ENCODE measurements at regions not wholly inside any gene's neighbourhood (a gene's known extent, or its start where the extent isn't known, plus 50 kb on each side); places are given as distances from the start of the nearest gene placed in this dataset.

DNA sequence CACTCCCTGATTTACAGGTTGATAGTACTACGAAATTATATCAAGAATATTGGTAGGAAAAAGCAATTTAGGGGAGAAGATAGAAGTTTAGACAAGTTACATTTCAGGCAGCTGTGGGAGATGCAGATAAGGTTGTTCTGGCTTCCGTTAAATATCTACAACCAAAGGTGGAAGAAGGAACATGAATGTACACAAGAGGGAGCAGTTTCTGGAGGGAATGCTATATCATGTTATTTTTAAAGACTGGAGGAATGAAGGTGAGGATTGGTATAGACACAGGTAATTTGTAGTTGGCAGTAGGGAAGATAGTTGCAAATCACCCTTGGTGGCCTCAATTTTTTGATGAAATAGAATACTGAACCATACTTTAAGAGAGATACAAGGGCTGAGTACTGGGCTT is 187.3 kb upstream of the NMUR2 start:
- H4K20me1 ChIP-seq (ENCODE audit: insufficient read depth, low read length) = no peaks in the 10 kb centered on the region
- H3K36me3 ChIP-seq (replicated peaks in 1 of 2; ENCODE audit: control insufficient read depth in 1 of 2, insufficient read depth in 2 of 2, low read length in 2 of 2) = no peaks in the 10 kb centered on the region
- no peak overlapping the region for H3K9ac ChIP-seq (ENCODE audit: insufficient read depth, low read depth, low read length)
- H3K4me1 ChIP-seq (ENCODE audit: insufficient read depth, low read length) = no peaks in the 10 kb centered on the region
- in situ Hi-C loops (cut with HindIII; ENCODE audit: extremely low pct_ligation_motif_present, low pct_unique_long_range_greater_than_20kb) (no loop called here), intact Hi-C loops (cut with micrococcal nuclease; ENCODE audit: unreplicated experiment) (no loop called here)
- H3K79me2 ChIP-seq (ENCODE audit: insufficient read depth, low read length) = no peaks in the 10 kb centered on the region
- FAIRE-seq (no peak), DNase-seq (ENCODE audit: low spot score) (no peak), ATAC-seq (no peak)
- H3K4me3 ChIP-seq (replicated peaks in 1 of 3; ENCODE audit: insufficient read depth in 1 of 3, low read depth in 2 of 3, low read length in 3 of 3) = no peak overlapping the region
- WGBS (ENCODE audit: low lambda C conversion rate) = 4% methylated on average over 2 of the region's 2 CpGs
- H2AFZ ChIP-seq (ENCODE audit: low read length) = no peak overlapping the region
- H3K27ac ChIP-seq (ENCODE audit: extremely low read length, insufficient read depth, low read length) = no peak overlapping the region
- POLR2A ChIA-PET = no interaction called here
- CTCF ChIA-PET (ENCODE audit: low intra/inter-chr PET ratio, low total read pairs) = no interaction called here
- H3K4me2 ChIP-seq (ENCODE audit: low read depth, low read length) = no peak overlapping the region
- no peaks in the 10 kb centered on the region for H3K27me3 ChIP-seq (ENCODE audit: control insufficient read depth in 1 of 2, insufficient read depth in 2 of 2, low read length in 2 of 2)
- peaks cover 15% of the 10 kb centered on the region for H3K9me3 ChIP-seq (ENCODE audit: low read length)
- TF ChIP-seq ZFYVE20 (CRISPR knock-in tag; IDR thresholded peaks at IDR 0.05; ENCODE audit: borderline replicate concordance, low read depth) = no peak
- TF ChIP-seq ZNF770 (CRISPR knock-in tag; IDR thresholded peaks at IDR 0.05) = no peak
- no peak for TF ChIP-seq HDAC2 (CRISPR knock-in tag; IDR thresholded peaks at IDR 0.05)
- TF ChIP-seq, protein P1, sequence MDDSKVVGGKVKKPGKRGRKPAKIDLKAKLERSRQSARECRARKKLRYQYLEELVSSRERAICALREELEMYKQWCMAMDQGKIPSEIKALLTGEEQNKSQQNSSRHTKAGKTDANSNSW (CRISPR knock-in tag; IDR thresholded peaks at IDR 0.05; ENCODE audit: borderline replicate concordance) = no peak
- no peak for TF ChIP-seq ZNF557 (CRISPR knock-in tag; IDR thresholded peaks at IDR 0.05)
- no peak for TF ChIP-seq ZBTB42 (CRISPR knock-in tag; IDR thresholded peaks at IDR 0.05)
- TF ChIP-seq KLF16 (CRISPR knock-in tag; IDR thresholded peaks at IDR 0.05) = no peak
- TF ChIP-seq, protein P2, sequence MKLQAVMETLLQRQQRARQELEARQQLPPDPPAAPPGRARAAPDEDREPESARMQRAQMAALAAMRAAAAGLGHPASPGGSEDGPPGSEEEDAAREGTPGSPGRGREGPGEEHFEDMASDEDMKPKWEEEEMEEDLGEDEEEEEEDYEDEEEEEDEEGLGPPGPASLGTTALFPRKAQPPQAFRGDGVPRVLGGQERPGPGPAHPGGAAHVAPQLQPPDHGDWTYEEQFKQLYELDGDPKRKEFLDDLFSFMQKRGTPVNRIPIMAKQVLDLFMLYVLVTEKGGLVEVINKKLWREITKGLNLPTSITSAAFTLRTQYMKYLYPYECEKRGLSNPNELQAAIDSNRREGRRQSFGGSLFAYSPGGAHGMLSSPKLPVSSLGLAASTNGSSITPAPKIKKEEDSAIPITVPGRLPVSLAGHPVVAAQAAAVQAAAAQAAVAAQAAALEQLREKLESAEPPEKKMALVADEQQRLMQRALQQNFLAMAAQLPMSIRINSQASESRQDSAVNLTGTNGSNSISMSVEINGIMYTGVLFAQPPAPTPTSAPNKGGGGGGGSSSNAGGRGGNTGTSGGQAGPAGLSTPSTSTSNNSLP (IDR thresholded peaks at IDR 0.05; ENCODE audit: low read depth, low read length) = no peak
- no peak for TF ChIP-seq ZNF788 (CRISPR knock-in tag; IDR thresholded peaks at IDR 0.05; ENCODE audit: borderline replicate concordance)
- no peak for TF ChIP-seq ELF3 (CRISPR knock-in tag; IDR thresholded peaks at IDR 0.05)
- no peak for TF ChIP-seq ISL2 (CRISPR knock-in tag; IDR thresholded peaks at IDR 0.05)
- TF ChIP-seq TBP (CRISPR knock-in tag; IDR thresholded peaks at IDR 0.05) = no peak
- no peak for TF ChIP-seq ATF3 (CRISPR knock-in tag; IDR thresholded peaks at IDR 0.05)
- no peak for TF ChIP-seq YY1 (IDR thresholded peaks at IDR 0.05; ENCODE audit: insufficient read depth, insufficient replicate concordance, low read depth, low read length)
- TF ChIP-seq PPARG (CRISPR knock-in tag; conservative IDR thresholded peaks at IDR 0.05) = no peak
- TF ChIP-seq ZNF737 (CRISPR knock-in tag; IDR thresholded peaks at IDR 0.05; ENCODE audit: borderline replicate concordance) = no peak
- no TSS peak for BruUV-seq (replicated peaks)
